K562 (cell line): ENCODE measurements at regions not wholly inside any gene's neighbourhood (a gene's known extent, or its start where the extent isn't known, plus 50 kb on each side); places are given as distances from the start of the nearest gene placed in this dataset.

ENCODE experiments used
- ATAC-seq: fragments of 200-7000 bp; cut with Tn5 transposase; 3 replicates; pipeline ENCODE4 v1.9.1; 2020; ENCODE audit warnings: moderate library complexity
- BruUV-seq: library from RNA; stranded (reverse); fragments of 400-500 nt; replicated peaks from 2 replicates; lab custom pipeline; 2021; lab: Mats Ljungman, UMichigan
- CTCF ChIA-PET: fragments of 300-600 bp; formaldehyde crosslinking; extraction: SDS; loops from one replicate; lab custom pipeline; 2021; ENCODE audit warnings: low intra/inter-chr PET ratio; lab: Yijun Ruan, JAX
- POLR2A ChIA-PET: fragments of 300-600, 350-650 bp; sonication (Branson Sonifier 250); formaldehyde crosslinking; extraction: SDS; loops from one replicate; lab custom pipeline; 2021; ENCODE audit warnings: antibody characterized with exemption, inconsistent platforms; lab: Yijun Ruan, JAX
- DNase-seq, 4 experiments: peaks; one replicate each; pipeline versions ENCODE4 v3.0.0 to v3.0.0-alpha.2; 2011 to 2018; ENCODE audit warnings: low spot score in 3 of 4, mixed read lengths in 3 of 4; ENCODE audit errors: extremely low read depth in 1 of 4
- FAIRE-seq: peaks from 2 replicates; lab custom pipeline; 2011; peaks lifted over from hg19 to GRCh38; lab: Jason Lieb, UNC
- H2AFZ ChIP-seq: 2 replicates; pipeline ENCODE4 v1.6.0; 2011; ENCODE audit warnings: low read depth, low read length, control low read depth, inconsistent platforms
- H3K27ac ChIP-seq: fragments of 200-600 bp; 3 replicates; pipeline ENCODE4 v1.8.0; 2011; ENCODE audit warnings: low read depth, mild to moderate bottlenecking, control low read depth, inconsistent platforms, low read length, moderate library complexity, mixed read lengths; ENCODE audit errors: extremely low read depth
- H3K27me3 ChIP-seq, 2 experiments: fragments of 300-600 bp in 1 of 2; 2 replicates in 1 of 2; 3 replicates in 1 of 2; pipeline versions ENCODE4 v1.6.0 to v1.8.0; 2011; ENCODE audit warnings: inconsistent platforms in 2 of 2, low read length in 2 of 2, mild to moderate bottlenecking in 1 of 2, mixed read lengths in 1 of 2, moderate library complexity in 1 of 2; ENCODE audit not compliant: control insufficient read depth in 2 of 2, insufficient read depth in 2 of 2
- H3K36me3 ChIP-seq: fragments of 300-600 bp; 3 replicates; pipeline ENCODE4 v1.8.0; 2011; ENCODE audit warnings: mild to moderate bottlenecking, low read length, inconsistent platforms; ENCODE audit not compliant: control insufficient read depth, insufficient read depth
- H3K4me1 ChIP-seq, 2 experiments: fragments of 200-600 bp in 1 of 2; replicated peaks in 1 of 2; 2 replicates in 1 of 2; 3 replicates in 1 of 2; pipeline versions ENCODE4 v1.5.1 to v1.8.0; 2011; ENCODE audit warnings: inconsistent platforms in 2 of 2, low read length in 2 of 2, mild to moderate bottlenecking in 1 of 2, mixed read lengths in 1 of 2, moderate library complexity in 1 of 2; ENCODE audit not compliant: control insufficient read depth in 2 of 2, insufficient read depth in 2 of 2
- H3K4me2 ChIP-seq: 2 replicates; pipeline ENCODE4 v1.6.1; 2011; ENCODE audit warnings: low read length, control low read depth, inconsistent platforms, mixed read lengths; ENCODE audit not compliant: insufficient read depth
- H3K4me3 ChIP-seq: fragments of 200-600 bp; sonication (generic), shearing (Covaris generic); 2 replicates; pipeline ENCODE4 v1.5.1; 2016; ENCODE audit warnings: control low read depth, inconsistent platforms
- H3K79me2 ChIP-seq: fragments of 200-600 bp; 3 replicates; pipeline ENCODE4 v1.8.0; 2011; ENCODE audit warnings: low read length, inconsistent platforms; ENCODE audit not compliant: control insufficient read depth, insufficient read depth
- H3K9ac ChIP-seq, 2 experiments: 2 replicates each; pipeline versions ENCODE4 v1.6.0 to v1.6.1; 2011; ENCODE audit warnings: low read depth in 2 of 2, low read length in 2 of 2, control low read depth in 1 of 2, inconsistent platforms in 1 of 2, mild to moderate bottlenecking in 1 of 2, mixed read lengths in 1 of 2; ENCODE audit not compliant: insufficient read depth in 1 of 2
- H3K9me1 ChIP-seq: one replicate; pipeline ENCODE4 v1.6.0; 2011; ENCODE audit warnings: inconsistent platforms, mild to moderate bottlenecking, low read length, moderate library complexity; ENCODE audit not compliant: control insufficient read depth, insufficient read depth
- H3K9me3 ChIP-seq: replicated peaks from 2 replicates; pipeline ENCODE4 v1.5.1; 2011; ENCODE audit warnings: low read depth, low read length, inconsistent platforms; ENCODE audit not compliant: control insufficient read depth, insufficient read depth
- H4K20me1 ChIP-seq: replicated peaks from 2 replicates; pipeline ENCODE4 v1.6.1; 2011; ENCODE audit warnings: low read length, inconsistent platforms, mixed read lengths; ENCODE audit not compliant: control insufficient read depth, insufficient read depth
- CEBPB ChIP-seq: fragments of 450-650 bp; IDR thresholded peaks from 2 replicates; pipeline ENCODE4 v1.6.1; 2016; ENCODE audit warnings: missing genetic modification characterization, missing compliant biosample characterization
- ETS2 ChIP-seq: IDR thresholded peaks from 2 replicates; pipeline ENCODE4 v1.6.1; 2016; ENCODE audit warnings: borderline replicate concordance, missing genetic modification characterization, mild to moderate bottlenecking, moderate library complexity, missing compliant biosample characterization; ENCODE audit not compliant: poor library complexity, severe bottlenecking
- ILF3 ChIP-seq: fragments of 450-650 bp; IDR thresholded peaks from 2 replicates; pipeline ENCODE4 v1.6.1; 2018; ENCODE audit warnings: antibody characterized with exemption, mild to moderate bottlenecking, moderate library complexity, borderline replicate concordance
- JUN ChIP-seq, 2 experiments: sonication (generic) in 1 of 2; formaldehyde crosslinking in 1 of 2; IDR thresholded peaks; 2 replicates each; pipeline versions ENCODE4 v1.6.1 to v1.8.0; 2012 to 2022; ENCODE audit warnings: borderline replicate concordance in 2 of 2, mild to moderate bottlenecking in 2 of 2, improper control_type of control experiment in 1 of 2, low read depth in 1 of 2, low read length in 1 of 2, missing genetic modification reagents in 1 of 2
- MNT ChIP-seq, 2 experiments: fragments of 450-650 bp; conservative IDR thresholded peaks; 2 replicates each; pipeline ENCODE4 v1.6.1; 2017; ENCODE audit warnings: mild to moderate bottlenecking in 2 of 2, moderate library complexity in 2 of 2
- RBM25 ChIP-seq: fragments of 200-400 bp; formaldehyde crosslinking; IDR thresholded peaks from 2 replicates; pipeline ENCODE4 v1.6.1; 2018; ENCODE audit warnings: low read length, low read depth, moderate library complexity; ENCODE audit not compliant: severe bottlenecking
- TFE3 ChIP-seq: fragments of 450-650 bp; formaldehyde crosslinking; IDR thresholded peaks from 2 replicates; pipeline ENCODE4 v1.4.0; 2020; ENCODE audit warnings: mild to moderate bottlenecking, mixed read lengths
- ZNF444 ChIP-seq: fragments of 250-450 bp; sonication (Bioruptor Pico); IDR thresholded peaks from 2 replicates; pipeline ENCODE4 v1.4.0; 2020; ENCODE audit warnings: mild to moderate bottlenecking, moderate library complexity
- ZNF512 ChIP-seq: IDR thresholded peaks from 2 replicates; pipeline ENCODE4 v1.6.1; 2016; ENCODE audit warnings: missing genetic modification characterization, missing compliant biosample characterization
- WGBS: fragments of 100-300 bp; shearing (Covaris generic); methylation state at CpG from one replicate; pipeline ENCODE4 v1.1.6; 2016; ENCODE audit warnings: low coverage, mixed read lengths; ENCODE audit not compliant: insufficient coverage; ENCODE audit errors: missing lambda C conversion rate; 5-methylcytosine and 5-hydroxymethylcytosine counted together
- in situ Hi-C: fragments of 300-500 bp; cut with MboI; formaldehyde crosslinking; loops from 4 replicates; pipeline ENCODE4 v1.15.0; 2018; ENCODE audit warnings: inconsistent platforms, mixed read lengths
- intact Hi-C: fragments of 100-400 bp; cut with micrococcal nuclease; formaldehyde crosslinking; loops from 2 replicates; pipeline ENCODE4 v1.14.2; 2022
- TF ChIP-seq, protein P1 (sequence below), 3 experiments: fragments of 200-800 bp in 1 of 3; sonication (Bioruptor generic) in 1 of 3; sonication (generic) in 1 of 3; formaldehyde crosslinking in 1 of 3; IDR thresholded peaks; 2 replicates each; pipeline versions ENCODE4 v1.6.1 to v1.8.0; 2016 to 2022; ENCODE audit warnings: mild to moderate bottlenecking in 2 of 3, missing compliant biosample characterization in 2 of 3, missing genetic modification characterization in 2 of 3, missing genetic modification reagents in 1 of 3

GRCh38 chr2:223404616-223405015, 197.5 kb downstream of the SCG2 start:
- no peak for FAIRE-seq
- no peak overlapping the region for H2AFZ ChIP-seq
- POLR2A ChIA-PET: no interaction called here
- no TSS peak for BruUV-seq
- CTCF ChIA-PET: interaction anchor here (0.7 kb wide), 1 partner anchor 76 kb away, joined by 3 read pairs; no protein-coding TSS in a partner anchor
- intact Hi-C loops: no loop called here
- no peaks in the 10 kb centered on the region for H3K4me1 ChIP-seq
- no peak for DNase-seq
- ATAC-seq: no peak
- no peaks in the 10 kb centered on the region for H3K9me1 ChIP-seq
- no peaks in the 10 kb centered on the region for H3K36me3 ChIP-seq
- 0% methylated on average over 1 of the region's 1 CpG for WGBS
- no peaks in the 10 kb centered on the region for H3K79me2 ChIP-seq
- in situ Hi-C loops: no loop called here
- no peaks in the 10 kb centered on the region for H3K27me3 ChIP-seq
- H3K27ac ChIP-seq: no peak overlapping the region
- TF ChIP-seq ILF3: no peak
- no peak for TF ChIP-seq CEBPB (tag)
- no peak for TF ChIP-seq RBM25
- TF ChIP-seq MNT (conservative IDR thresholded peaks at IDR 0.05): no peak
- TF ChIP-seq JUN (IDR thresholded peaks at IDR 0.05; ENCODE audit: borderline replicate concordance, low read depth, low read length): no peak
- TF ChIP-seq JUN (CRISPR knock-in tag; IDR thresholded peaks at IDR 0.05; ENCODE audit: borderline replicate concordance): no peak
- TF ChIP-seq ZNF512 (tag): no peak
- no peak for TF ChIP-seq ETS2 (tag)
- TF ChIP-seq ZNF444: no peak
- TF ChIP-seq TFE3: no peak
- TF ChIP-seq, protein P1, sequence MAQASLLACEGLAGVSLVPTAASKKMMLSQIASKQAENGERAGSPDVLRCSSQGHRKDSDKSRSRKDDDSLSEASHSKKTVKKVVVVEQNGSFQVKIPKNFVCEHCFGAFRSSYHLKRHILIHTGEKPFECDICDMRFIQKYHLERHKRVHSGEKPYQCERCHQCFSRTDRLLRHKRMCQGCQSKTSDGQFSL (CRISPR knock-in tag; IDR thresholded peaks at IDR 0.05): no peak
- TF ChIP-seq, protein P1 (tag; IDR thresholded peaks at IDR 0.05): no peak
- TF ChIP-seq, all 486 proteins: peak for 0
- H3K4me3 ChIP-seq: no peak overlapping the region
- H4K20me1 ChIP-seq: no peaks in the 10 kb centered on the region
- no peak overlapping the region for H3K4me2 ChIP-seq
- no peaks in the 10 kb centered on the region for H3K9me3 ChIP-seq
- no peak overlapping the region for H3K9ac ChIP-seq
